ENCODE measurements at regions not wholly inside any gene's neighbourhood (a gene's known extent, or its start where the extent isn't known, plus 50 kb on each side); places are given as distances from the start of the nearest gene placed in this dataset.
"Not testable (repeated sequence)": the region's sequence is repeated elsewhere in the genome, so short reads cannot be mapped to it uniquely, and the experiment has no call there.

GRCh38 chr22:26835023-26835422 lies 177.6 kb downstream of the MIAT start:
- Mint-ChIP-seq H3K4me1 (no peaks in the 10 kb centered on the region), H3K27ac (peak overlapping the region in 1 of 7 donors; percentile 53), H3K36me3 (peaks cover 5 to 18% of the 10 kb centered on the region in 2 donors), H3K9me3 (peaks cover 0 to 2% (median 0%) of the 10 kb centered on the region in 8 donors), H3K4me3 (no peak overlapping the region), H3K27me3 (no peaks in the 10 kb centered on the region)
- Histone ChIP-seq H3K4me1 (ENCODE audit: insufficient read depth, low read length) (no peaks in the 10 kb centered on the region), H3K27me3 (ENCODE audit: insufficient read depth, low read length) (no peaks in the 10 kb centered on the region), H3K36me3 (ENCODE audit: insufficient read depth, low read length) (no peaks in the 10 kb centered on the region), H3K4me3 (ENCODE audit: low read length in 2 of 2) (no peak overlapping the region), H3K9me3 (ENCODE audit: control insufficient read depth in 1 of 2, low read length in 2 of 2) (no peaks in the 10 kb centered on the region), H3K27ac (ENCODE audit: low read depth, low read length) (no peak overlapping the region)
- ChIA-PET CTCF (ENCODE audit: partially characterized antibody) (no interaction called here), POLR2A (ENCODE audit: partially characterized antibody) (no interaction called here)
- intact Hi-C loops (cut with micrococcal nuclease), result loop anchor here (5.0 kb wide), 2 partner anchors 967 to 1172 kb away; partner anchors contain the start of gene MN1
- DNase-seq, result no peak

- Mint-ChIP-seq H3K27me3 (no peaks in the 10 kb centered on the region), H3K4me1 (no peaks in the 10 kb centered on the region), H3K4me3 (no peak overlapping the region), H3K36me3 (peaks cover 6 to 23% of the 10 kb centered on the region in 2 donors), H3K27ac (peak overlapping the region in 1 of 7 donors; percentile 21), H3K9me3 (peaks cover 0 to 2% (median 0%) of the 10 kb centered on the region in 8 donors)
- Histone ChIP-seq H3K4me1 (ENCODE audit: insufficient read depth, low read length) (no peaks in the 10 kb centered on the region), H3K9me3 (ENCODE audit: control insufficient read depth in 1 of 2, low read length in 2 of 2) (no peaks in the 10 kb centered on the region), H3K27ac (ENCODE audit: low read depth, low read length) (no peak overlapping the region), H3K36me3 (ENCODE audit: insufficient read depth, low read length) (no peaks in the 10 kb centered on the region), H3K4me3 (ENCODE audit: low read length in 2 of 2) (no peak overlapping the region), H3K27me3 (ENCODE audit: insufficient read depth, low read length) (no peaks in the 10 kb centered on the region)
- intact Hi-C loops (cut with micrococcal nuclease), result loop anchor here (5.0 kb wide), 2 partner anchors 966 to 1171 kb away; partner anchors contain the start of gene MN1
- CTCF ChIA-PET (ENCODE audit: partially characterized antibody), result interaction anchor here (1.5 kb wide), 1 partner anchor 8 kb away, joined by 5 read pairs; no protein-coding TSS in a partner anchor
- POLR2A ChIA-PET (ENCODE audit: partially characterized antibody), result no interaction called here
- peak in 4 of 5 donors; percentile 4 to 16 (median 10) for DNase-seq
These were observed 178.6 kb downstream of the MIAT start for GRCh38 chr22:26835929-26836528.

GRCh38 chr22:26837784-26838470 lies 180.5 kb downstream of the MIAT start:
- Histone ChIP-seq H3K36me3 (ENCODE audit: insufficient read depth, low read length) (no peaks in the 10 kb centered on the region), H3K4me3 (ENCODE audit: low read length in 2 of 2) (no peak overlapping the region), H3K27ac (ENCODE audit: low read depth, low read length) (no peak overlapping the region), H3K27me3 (ENCODE audit: insufficient read depth, low read length) (no peaks in the 10 kb centered on the region), H3K4me1 (ENCODE audit: insufficient read depth, low read length) (no peaks in the 10 kb centered on the region), H3K9me3 (ENCODE audit: control insufficient read depth in 1 of 2, low read length in 2 of 2) (no peaks in the 10 kb centered on the region)
- Mint-ChIP-seq H3K36me3 (peaks cover 6 to 23% of the 10 kb centered on the region in 2 donors), H3K4me3 (no peak overlapping the region), H3K9me3 (peaks cover 0 to 2% (median 0%) of the 10 kb centered on the region in 8 donors), H3K27ac (no peak overlapping the region), H3K4me1 (no peaks in the 10 kb centered on the region), H3K27me3 (no peaks in the 10 kb centered on the region)
- CTCF ChIA-PET (ENCODE audit: partially characterized antibody), result interaction anchor here (0.6 to 0.7 kb wide), 2 partner anchors 17 to 53 kb away, joined by 3 read pairs; no protein-coding TSS in a partner anchor
- POLR2A ChIA-PET (ENCODE audit: partially characterized antibody), result no interaction called here
- DNase-seq, result no peak
- intact Hi-C loops (cut with micrococcal nuclease), result loop anchor here (5.0 kb wide), 2 partner anchors 964 to 1169 kb away; partner anchors contain the start of gene MN1

- no peak overlapping the region for H3K4me3 Mint-ChIP-seq
- Histone ChIP-seq H3K9me3 (ENCODE audit: control insufficient read depth in 1 of 2, low read length in 2 of 2) (no peaks in the 10 kb centered on the region), H3K36me3 (ENCODE audit: insufficient read depth, low read length) (no peaks in the 10 kb centered on the region), H3K27ac (ENCODE audit: low read depth, low read length) (no peak overlapping the region), H3K4me1 (ENCODE audit: insufficient read depth, low read length) (no peaks in the 10 kb centered on the region), H3K27me3 (ENCODE audit: insufficient read depth, low read length) (no peaks in the 10 kb centered on the region), H3K4me3 (ENCODE audit: low read length in 2 of 2) (no peak overlapping the region)
- peaks cover 0 to 2% (median 0%) of the 10 kb centered on the region in 8 donors for H3K9me3 Mint-ChIP-seq
- DNase-seq, result no peak
- peaks cover 6 to 26% of the 10 kb centered on the region in 2 donors for H3K36me3 Mint-ChIP-seq
- intact Hi-C loops (cut with micrococcal nuclease), result loop anchor here (5.0 kb wide), 2 partner anchors 964 to 1169 kb away; partner anchors contain the start of gene MN1
- no peaks in the 10 kb centered on the region for H3K27me3 Mint-ChIP-seq
- H3K4me1 Mint-ChIP-seq, result no peaks in the 10 kb centered on the region
- no peak overlapping the region for H3K27ac Mint-ChIP-seq
- ChIA-PET POLR2A (ENCODE audit: partially characterized antibody) (no interaction called here), CTCF (ENCODE audit: partially characterized antibody) (interaction anchor here (0.7 kb wide), 1 partner anchor 18 kb away, joined by 3 read pairs; no protein-coding TSS in a partner anchor)
These were observed 181.1 kb downstream of the MIAT start for GRCh38 chr22:26838471-26838825.

GRCh38 chr22:26839216-26839615 lies 181.8 kb downstream of the MIAT start:
- Histone ChIP-seq H3K9me3 (ENCODE audit: control insufficient read depth in 1 of 2, low read length in 2 of 2) (no peaks in the 10 kb centered on the region), H3K4me1 (ENCODE audit: insufficient read depth, low read length) (no peaks in the 10 kb centered on the region), H3K36me3 (ENCODE audit: insufficient read depth, low read length) (no peaks in the 10 kb centered on the region), H3K27ac (ENCODE audit: low read depth, low read length) (no peak overlapping the region), H3K27me3 (ENCODE audit: insufficient read depth, low read length) (no peaks in the 10 kb centered on the region), H3K4me3 (ENCODE audit: low read length in 2 of 2) (no peak overlapping the region)
- ChIA-PET CTCF (ENCODE audit: partially characterized antibody) (no interaction called here), POLR2A (ENCODE audit: partially characterized antibody) (no interaction called here)
- no peak overlapping the region for H3K4me3 Mint-ChIP-seq
- intact Hi-C loops (cut with micrococcal nuclease), result loop anchor here (5.0 kb wide), 2 partner anchors 963 to 1168 kb away; partner anchors contain the start of gene MN1
- no peak for DNase-seq
- H3K27ac Mint-ChIP-seq, result no peak overlapping the region
- no peaks in the 10 kb centered on the region for H3K27me3 Mint-ChIP-seq
- H3K9me3 Mint-ChIP-seq, result peaks cover 0 to 2% (median 0%) of the 10 kb centered on the region in 8 donors
- H3K4me1 Mint-ChIP-seq, result no peaks in the 10 kb centered on the region
- H3K36me3 Mint-ChIP-seq, result peaks cover 6 to 26% of the 10 kb centered on the region in 2 donors

GRCh38 chr22:26840770-26841169 lies 183.4 kb downstream of the MIAT start:
- H3K4me1 ChIP-seq (ENCODE audit: insufficient read depth, low read length); POLR2A ChIA-PET (ENCODE audit: partially characterized antibody); DNase-seq; H3K4me1 Mint-ChIP-seq; H3K27ac ChIP-seq (ENCODE audit: low read depth, low read length); H3K27me3 ChIP-seq (ENCODE audit: insufficient read depth, low read length); H3K4me3 ChIP-seq (ENCODE audit: low read length in 2 of 2); H3K9me3 ChIP-seq (ENCODE audit: control insufficient read depth in 1 of 2, low read length in 2 of 2); H3K36me3 ChIP-seq (ENCODE audit: insufficient read depth, low read length); H3K9me3 Mint-ChIP-seq; intact Hi-C loops (cut with micrococcal nuclease); H3K27me3 Mint-ChIP-seq: not testable (repeated sequence)
- CTCF ChIA-PET (ENCODE audit: partially characterized antibody), result interaction anchor here (0.7 kb wide), 1 partner anchor 580 kb away, joined by 3 read pairs; no protein-coding TSS in a partner anchor
- peaks cover 6 to 31% of the 10 kb centered on the region in 2 donors for H3K36me3 Mint-ChIP-seq
- peak overlapping the region in 1 of 8 donors; percentile 9 for H3K4me3 Mint-ChIP-seq
- H3K27ac Mint-ChIP-seq, result peak overlapping the region in 1 of 7 donors; percentile 72

- Histone ChIP-seq H3K36me3 (ENCODE audit: insufficient read depth, low read length) (no peaks in the 10 kb centered on the region), H3K4me1 (ENCODE audit: insufficient read depth, low read length) (no peaks in the 10 kb centered on the region), H3K27ac (ENCODE audit: low read depth, low read length) (no peak overlapping the region), H3K27me3 (ENCODE audit: insufficient read depth, low read length) (no peaks in the 10 kb centered on the region), H3K9me3 (ENCODE audit: control insufficient read depth in 1 of 2, low read length in 2 of 2) (no peaks in the 10 kb centered on the region), H3K4me3 (ENCODE audit: low read length in 2 of 2) (no peak overlapping the region)
- Mint-ChIP-seq H3K4me1 (no peaks in the 10 kb centered on the region), H3K9me3 (peaks cover 0 to 2% (median 0%) of the 10 kb centered on the region in 8 donors), H3K27ac (no peak overlapping the region), H3K4me3 (no peak overlapping the region), H3K27me3 (no peaks in the 10 kb centered on the region), H3K36me3 (peaks cover 6 to 43% of the 10 kb centered on the region in 2 donors)
- POLR2A ChIA-PET (ENCODE audit: partially characterized antibody), result no interaction called here
- CTCF ChIA-PET (ENCODE audit: partially characterized antibody), result no interaction called here
- no peak for DNase-seq
- intact Hi-C loops (cut with micrococcal nuclease), result no loop called here
These were observed 184.7 kb downstream of the MIAT start for GRCh38 chr22:26842103-26842502.

All from CD4-positive, alpha-beta memory T cell (primary cell).